ENCODE measurements at regions not wholly inside any gene's neighbourhood (a gene's known extent, or its start where the extent isn't known, plus 50 kb on each side); places are given as distances from the start of the nearest gene placed in this dataset.
A peak's percentile ranks its signal among the peaks of the same experiment; 100 is the strongest.
"Not testable (repeated sequence)": the region's sequence is repeated elsewhere in the genome, so short reads cannot be mapped to it uniquely, and the experiment has no call there.

- DNase-seq = no peak
- no peak for TF ChIP-seq POLR2A (IDR thresholded peaks at IDR 0.05)
- no peak for TF ChIP-seq EP300 (IDR thresholded peaks at IDR 0.05; ENCODE audit: low read depth)
- no peak for TF ChIP-seq CTCF (IDR thresholded peaks at IDR 0.05)
- TF ChIP-seq POLR2AphosphoS5 (IDR thresholded peaks at IDR 0.05) = no peak
- in situ Hi-C loops (cut with MboI; ENCODE audit: low pct_ligation_motif_present in 1 of 4, low pct_unique_long_range_greater_than_20kb in 1 of 4, low sequenced_read_pairs in 3 of 4) (no loop called here), intact Hi-C loops (cut with DNase I; ENCODE audit: low total_unique reads) (no loop called here)
- WGBS, 2 donors (ENCODE audit: low coverage in 1 of 2) = 36 to 54% methylated on average over 2 of the region's 2 CpGs
- Histone ChIP-seq H3K4me1 (no peaks in the 10 kb centered on the region), H3K36me3 (no peaks in the 10 kb centered on the region), H3K9me3 (no peaks in the 10 kb centered on the region), H3K4me3 (no peak overlapping the region), H3K27ac (no peak overlapping the region), H3K27me3 (no peaks in the 10 kb centered on the region)
Observed at GRCh38 chr21:18831942-18832676, 428.5 kb upstream of the TMPRSS15 start.

- Histone ChIP-seq H3K27ac (no peak overlapping the region), H3K4me1 (no peaks in the 10 kb centered on the region), H3K9me3 (no peaks in the 10 kb centered on the region), H3K4me3 (no peak overlapping the region), H3K36me3 (no peaks in the 10 kb centered on the region), H3K27me3 (no peaks in the 10 kb centered on the region)
- in situ Hi-C loops (cut with MboI; ENCODE audit: low pct_ligation_motif_present in 1 of 4, low pct_unique_long_range_greater_than_20kb in 1 of 4, low sequenced_read_pairs in 3 of 4) (no loop called here), intact Hi-C loops (cut with DNase I; ENCODE audit: low total_unique reads) (no loop called here)
- no peak for DNase-seq
- WGBS, 2 donors (ENCODE audit: low coverage in 1 of 2) = 59 to 71% methylated on average over 2 of the region's 2 CpGs
- TF ChIP-seq CTCF (IDR thresholded peaks at IDR 0.05) (no peak), EP300 (IDR thresholded peaks at IDR 0.05; ENCODE audit: low read depth) (no peak), POLR2AphosphoS5 (IDR thresholded peaks at IDR 0.05) (no peak), POLR2A (IDR thresholded peaks at IDR 0.05) (no peak)
Observed at GRCh38 chr21:18832950-18833349, 429.4 kb upstream of the TMPRSS15 start.

- DNase-seq; H3K27me3 ChIP-seq; H3K36me3 ChIP-seq; H3K9me3 ChIP-seq; H3K4me3 ChIP-seq; intact Hi-C loops (cut with DNase I; ENCODE audit: low total_unique reads); H3K27ac ChIP-seq; in situ Hi-C loops (cut with MboI; ENCODE audit: low pct_ligation_motif_present in 1 of 4, low pct_unique_long_range_greater_than_20kb in 1 of 4, low sequenced_read_pairs in 3 of 4); H3K4me1 ChIP-seq: not testable (repeated sequence)
- 56 to 76% methylated on average over 2 of the region's 2 CpGs for WGBS, 2 donors (ENCODE audit: low coverage in 1 of 2)
Observed at GRCh38 chr21:18834121-18834520, 430.5 kb upstream of the TMPRSS15 start.

- Histone ChIP-seq H3K4me1 (no peaks in the 10 kb centered on the region), H3K4me3 (no peak overlapping the region), H3K27ac (no peak overlapping the region), H3K27me3 (no peaks in the 10 kb centered on the region), H3K9me3 (no peaks in the 10 kb centered on the region), H3K36me3 (no peaks in the 10 kb centered on the region)
- no peak for DNase-seq
- in situ Hi-C loops (cut with MboI; ENCODE audit: low pct_ligation_motif_present in 1 of 4, low pct_unique_long_range_greater_than_20kb in 1 of 4, low sequenced_read_pairs in 3 of 4) = no loop called here
- intact Hi-C loops (cut with DNase I; ENCODE audit: low total_unique reads) = no loop called here
- no peak for TF ChIP-seq POLR2A (IDR thresholded peaks at IDR 0.05)
- TF ChIP-seq POLR2AphosphoS5 (IDR thresholded peaks at IDR 0.05) = no peak
- peak in 3 of 5 experiments; percentile 9 to 27 (median 21) for TF ChIP-seq CTCF (IDR thresholded peaks at IDR 0.05)
- TF ChIP-seq EP300 (IDR thresholded peaks at IDR 0.05; ENCODE audit: low read depth) = no peak
- 79% methylated on average over 1 of the region's 1 CpG; no CpG with 5 or more reads in 1 of the 2 donors for WGBS, 2 donors (ENCODE audit: low coverage in 1 of 2)
Observed at GRCh38 chr21:18840239-18840638, 436.7 kb upstream of the TMPRSS15 start.

- in situ Hi-C loops (cut with MboI; ENCODE audit: low pct_ligation_motif_present in 1 of 4, low pct_unique_long_range_greater_than_20kb in 1 of 4, low sequenced_read_pairs in 3 of 4); DNase-seq; intact Hi-C loops (cut with DNase I; ENCODE audit: low total_unique reads); H3K4me3 ChIP-seq; H3K27me3 ChIP-seq; H3K4me1 ChIP-seq; H3K36me3 ChIP-seq; H3K27ac ChIP-seq; H3K9me3 ChIP-seq: not testable (repeated sequence)
- WGBS, 2 donors (ENCODE audit: low coverage in 1 of 2) = 90 to 94% methylated on average over 15 to 16 of the region's 16 CpGs
Observed at GRCh38 chr21:18857606-18858005, 454.0 kb upstream of the TMPRSS15 start.
